Natural killer cell (primary cell): ENCODE measurements at regions not wholly inside any gene's neighbourhood (a gene's known extent, or its start where the extent isn't known, plus 50 kb on each side); places are given as distances from the start of the nearest gene placed in this dataset.
A peak's percentile ranks its signal among the peaks of the same experiment; 100 is the strongest.

ENCODE experiments used
- ATAC-seq, 3 donors: fragments of 150-1000 bp in 2 of 3; fragments of 200-7000 bp in 1 of 3; cut with Tn5 transposase; 1 replicate in 1 of 3; 2 replicates in 2 of 3; pipeline ENCODE4 v1.10.0; 2021; ENCODE audit warnings: mild to moderate bottlenecking in 2 of 3, moderate library complexity in 2 of 3
- DNase-seq, 2 donors: peaks; one replicate each; pipeline versions ENCODE4 v3.0.0 to v3.0.0-alpha.2; 2013 to 2021; ENCODE audit warnings: mixed read lengths in 1 of 2
- H3K27ac ChIP-seq: one replicate; pipeline ENCODE4 v1.5.1; 2013; ENCODE audit warnings: mild to moderate bottlenecking, low read length
- H3K27me3 ChIP-seq: one replicate; pipeline ENCODE4 v1.6.1; 2013; ENCODE audit warnings: low read length; ENCODE audit not compliant: control insufficient read depth, insufficient read depth
- H3K36me3 ChIP-seq: one replicate; pipeline ENCODE4 v1.6.1; 2013; ENCODE audit warnings: low read length; ENCODE audit not compliant: control insufficient read depth, insufficient read depth
- H3K4me1 ChIP-seq: one replicate; pipeline ENCODE4 v1.6.1; 2013; ENCODE audit warnings: low read length; ENCODE audit not compliant: control insufficient read depth, insufficient read depth
- H3K4me3 ChIP-seq: one replicate; pipeline ENCODE4 v1.5.1; 2013; ENCODE audit warnings: low read length
- H3K9me3 ChIP-seq: one replicate; pipeline ENCODE4 v1.6.1; 2013; ENCODE audit warnings: low read length; ENCODE audit not compliant: control insufficient read depth, insufficient read depth
- H3K27ac Mint-ChIP-seq, 2 donors: one replicate each; pipeline ENCODE4 v1.8.0; 2022; ENCODE audit warnings: mild to moderate bottlenecking in 2 of 2, mixed read lengths in 2 of 2, moderate library complexity in 1 of 2
- H3K27me3 Mint-ChIP-seq, 2 donors: one replicate each; pipeline ENCODE4 v1.8.0; 2022; ENCODE audit warnings: low read depth in 2 of 2, mixed read lengths in 2 of 2
- H3K36me3 Mint-ChIP-seq: one replicate; pipeline ENCODE4 v1.8.0; 2022; ENCODE audit warnings: mixed read lengths
- H3K4me1 Mint-ChIP-seq, 2 donors: one replicate each; pipeline ENCODE4 v1.8.0; 2022; ENCODE audit warnings: mixed read lengths in 2 of 2
- H3K4me3 Mint-ChIP-seq: one replicate; pipeline ENCODE4 v1.8.0; 2022; ENCODE audit warnings: mild to moderate bottlenecking, moderate library complexity, mixed read lengths
- H3K9me3 Mint-ChIP-seq, 2 donors: one replicate each; pipeline ENCODE4 v1.8.0; 2022; ENCODE audit warnings: mixed read lengths in 2 of 2
- WGBS: methylation state at CpG from one replicate; pipeline ENCODE4 v1.1.7; 2013; ENCODE audit warnings: missing lambda C conversion rate; ENCODE audit not compliant: insufficient coverage; 5-methylcytosine and 5-hydroxymethylcytosine counted together
- intact Hi-C: fragments of 100-400 bp; cut with micrococcal nuclease; formaldehyde crosslinking; loops from one replicate; pipeline ENCODE4 v1.14.2; 2022
- TF ChIP-seq, protein P1 (sequence below): fragments of 200-600 bp; IDR thresholded peaks from one replicate; pipeline ENCODE4 v1.8.0; 2022; ENCODE audit warnings: antibody characterized with exemption

DNA sequence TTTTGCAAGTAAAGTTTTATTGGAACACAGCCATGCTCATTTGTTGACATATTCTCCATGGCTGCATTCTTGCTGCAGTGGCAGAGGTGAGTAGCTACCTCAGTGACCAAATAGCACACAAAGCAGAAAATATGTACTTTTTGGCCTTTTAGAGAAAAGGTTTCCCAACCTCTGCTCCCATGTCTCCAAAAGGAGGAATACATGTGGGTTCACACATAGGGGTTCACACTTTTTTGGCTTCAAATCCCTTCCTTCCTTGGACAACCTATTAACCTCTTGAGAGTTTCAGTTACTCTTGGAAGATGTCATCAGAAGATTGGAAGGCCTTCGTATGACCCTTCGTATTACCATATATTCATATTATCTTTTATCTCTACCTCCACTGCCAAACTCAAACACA, 285.1 kb upstream of the TUT7 start:
- 98% methylated on average over 2 of the region's 2 CpGs for WGBS
- ATAC-seq (no peak), DNase-seq (no peak)
- intact Hi-C loops = loop anchor here (5.0 kb wide), 1 partner anchor 688 kb away; no protein-coding TSS in a partner anchor
- Mint-ChIP-seq H3K27me3 (peaks cover 30 to 36% of the 10 kb centered on the region in 2 donors), H3K9me3 (no peaks in the 10 kb centered on the region), H3K4me1 (no peaks in the 10 kb centered on the region), H3K36me3 (no peaks in the 10 kb centered on the region), H3K27ac (no peak overlapping the region), H3K4me3 (no peak overlapping the region)
- Histone ChIP-seq H3K27ac (no peak overlapping the region), H3K4me1 (no peaks in the 10 kb centered on the region), H3K36me3 (no peaks in the 10 kb centered on the region), H3K27me3 (no peaks in the 10 kb centered on the region), H3K9me3 (no peaks in the 10 kb centered on the region), H3K4me3 (no peak overlapping the region)
- TF ChIP-seq, protein P1, sequence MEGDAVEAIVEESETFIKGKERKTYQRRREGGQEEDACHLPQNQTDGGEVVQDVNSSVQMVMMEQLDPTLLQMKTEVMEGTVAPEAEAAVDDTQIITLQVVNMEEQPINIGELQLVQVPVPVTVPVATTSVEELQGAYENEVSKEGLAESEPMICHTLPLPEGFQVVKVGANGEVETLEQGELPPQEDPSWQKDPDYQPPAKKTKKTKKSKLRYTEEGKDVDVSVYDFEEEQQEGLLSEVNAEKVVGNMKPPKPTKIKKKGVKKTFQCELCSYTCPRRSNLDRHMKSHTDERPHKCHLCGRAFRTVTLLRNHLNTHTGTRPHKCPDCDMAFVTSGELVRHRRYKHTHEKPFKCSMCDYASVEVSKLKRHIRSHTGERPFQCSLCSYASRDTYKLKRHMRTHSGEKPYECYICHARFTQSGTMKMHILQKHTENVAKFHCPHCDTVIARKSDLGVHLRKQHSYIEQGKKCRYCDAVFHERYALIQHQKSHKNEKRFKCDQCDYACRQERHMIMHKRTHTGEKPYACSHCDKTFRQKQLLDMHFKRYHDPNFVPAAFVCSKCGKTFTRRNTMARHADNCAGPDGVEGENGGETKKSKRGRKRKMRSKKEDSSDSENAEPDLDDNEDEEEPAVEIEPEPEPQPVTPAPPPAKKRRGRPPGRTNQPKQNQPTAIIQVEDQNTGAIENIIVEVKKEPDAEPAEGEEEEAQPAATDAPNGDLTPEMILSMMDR = no peak

DNA sequence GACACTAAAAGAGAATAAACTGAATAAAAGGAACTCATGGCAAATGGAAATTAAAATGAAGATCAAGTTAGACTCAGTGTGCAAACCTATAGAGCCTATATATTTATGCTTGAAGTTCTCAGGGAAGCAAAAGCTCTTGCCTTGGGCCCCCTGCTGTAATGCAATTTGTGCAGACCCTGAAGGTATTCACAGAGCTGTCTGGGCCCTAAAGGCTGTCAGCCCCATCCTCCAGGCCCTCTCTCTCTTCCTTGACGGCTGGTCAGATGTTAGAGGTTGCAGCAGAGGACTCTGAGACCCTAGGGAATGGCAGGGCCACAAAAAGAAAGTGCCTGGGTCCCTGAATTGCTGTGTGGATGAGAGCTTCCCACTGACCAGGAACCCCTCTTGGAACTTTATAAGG, 283.9 kb upstream of the TUT7 start:
- Histone ChIP-seq H3K4me1 (no peaks in the 10 kb centered on the region), H3K9me3 (no peaks in the 10 kb centered on the region), H3K4me3 (no peak overlapping the region), H3K27ac (no peak overlapping the region), H3K36me3 (no peaks in the 10 kb centered on the region), H3K27me3 (no peaks in the 10 kb centered on the region)
- ATAC-seq (no peak), DNase-seq (no peak)
- Mint-ChIP-seq H3K9me3 (no peaks in the 10 kb centered on the region), H3K27me3 (peaks cover 30 to 48% of the 10 kb centered on the region in 2 donors), H3K36me3 (no peaks in the 10 kb centered on the region), H3K4me3 (no peak overlapping the region), H3K4me1 (no peaks in the 10 kb centered on the region), H3K27ac (no peak overlapping the region)
- intact Hi-C loops = loop anchor here (5.0 kb wide), 1 partner anchor 689 kb away; no protein-coding TSS in a partner anchor
- TF ChIP-seq, protein P1 = no peak
- no CpG with 5 or more reads among the region's 1 CpG for WGBS

DNA sequence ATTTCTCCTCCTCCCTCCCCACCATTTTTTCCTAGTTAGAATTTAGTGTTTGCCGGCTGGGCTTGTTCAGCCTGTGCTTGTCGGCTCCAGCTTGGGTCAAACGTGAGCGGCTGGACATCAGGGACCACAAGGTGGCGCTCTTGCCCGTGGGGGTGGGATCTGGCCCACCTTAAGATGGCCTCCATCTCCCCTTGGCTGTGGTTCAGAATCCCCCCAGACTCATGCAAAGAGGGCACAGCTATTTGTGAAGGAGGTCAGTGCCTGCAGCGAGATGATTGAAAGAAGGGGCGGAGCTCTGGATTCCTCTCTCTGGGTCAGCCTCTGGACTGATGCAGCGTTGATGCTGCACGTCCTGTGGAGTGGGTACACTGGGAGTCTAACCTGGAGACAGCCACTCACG, 283.3 kb upstream of the TUT7 start:
- no peak overlapping the region for H3K4me3 ChIP-seq
- no peaks in the 10 kb centered on the region for H3K4me1 ChIP-seq
- TF ChIP-seq, protein P1 = peak; percentile 25
- H3K36me3 Mint-ChIP-seq = no peaks in the 10 kb centered on the region
- no peak overlapping the region for H3K4me3 Mint-ChIP-seq
- no peak overlapping the region for H3K27ac ChIP-seq
- DNase-seq = peak; percentile 17 to 24
- no peaks in the 10 kb centered on the region for H3K4me1 Mint-ChIP-seq
- no peaks in the 10 kb centered on the region for H3K9me3 Mint-ChIP-seq
- no peaks in the 10 kb centered on the region for H3K36me3 ChIP-seq
- H3K27me3 Mint-ChIP-seq = peaks cover 27 to 49% of the 10 kb centered on the region in 2 donors
- intact Hi-C loops = loop anchor here (5.0 kb wide), 1 partner anchor 690 kb away; no protein-coding TSS in a partner anchor
- H3K27ac Mint-ChIP-seq = no peak overlapping the region
- ATAC-seq = peak in 1 of 3 donors; percentile 57
- 44% methylated on average over 11 of the region's 11 CpGs for WGBS
- H3K9me3 ChIP-seq = no peaks in the 10 kb centered on the region
- no peaks in the 10 kb centered on the region for H3K27me3 ChIP-seq

DNA sequence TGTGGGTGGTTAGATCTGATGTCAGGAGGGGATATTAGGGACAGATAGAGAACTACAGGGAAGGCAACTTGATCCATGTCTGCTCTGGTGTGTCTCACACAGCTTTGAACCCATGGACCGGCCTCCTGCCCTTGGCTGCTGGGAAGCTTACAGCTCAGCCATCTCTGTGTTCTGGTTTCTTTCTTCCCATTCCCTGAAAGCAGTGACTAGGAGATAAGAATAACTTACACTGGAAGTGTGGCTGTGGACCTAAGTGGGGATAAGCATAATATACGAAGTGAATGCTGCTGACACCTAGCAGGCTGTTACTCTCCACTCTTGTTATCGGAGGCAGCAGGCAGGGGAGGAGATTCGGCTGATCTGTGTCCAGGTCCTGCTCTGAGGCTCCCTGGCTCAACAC, 282.3 kb upstream of the TUT7 start:
- Mint-ChIP-seq H3K9me3 (no peaks in the 10 kb centered on the region), H3K4me1 (no peaks in the 10 kb centered on the region), H3K27ac (no peak overlapping the region), H3K4me3 (no peak overlapping the region), H3K27me3 (peaks cover 24 to 53% of the 10 kb centered on the region in 2 donors), H3K36me3 (no peaks in the 10 kb centered on the region)
- TF ChIP-seq, protein P1 = no peak
- H3K4me1 ChIP-seq = no peaks in the 10 kb centered on the region
- no peak overlapping the region for H3K27ac ChIP-seq
- ATAC-seq (no peak), DNase-seq (no peak)
- no peaks in the 10 kb centered on the region for H3K27me3 ChIP-seq
- H3K4me3 ChIP-seq = no peak overlapping the region
- WGBS = 78% methylated on average over 4 of the region's 4 CpGs
- H3K9me3 ChIP-seq = no peaks in the 10 kb centered on the region
- no peaks in the 10 kb centered on the region for H3K36me3 ChIP-seq
- intact Hi-C loops = loop anchor here (5.0 kb wide), 1 partner anchor 691 kb away; no protein-coding TSS in a partner anchor
